ENCODE measurements at regions not wholly inside any gene's neighbourhood (a gene's known extent, or its start where the extent isn't known, plus 50 kb on each side); places are given as distances from the start of the nearest gene placed in this dataset.
"Not testable (repeated sequence)": the region's sequence is repeated elsewhere in the genome, so short reads cannot be mapped to it uniquely, and the experiment has no call there.

DNA sequence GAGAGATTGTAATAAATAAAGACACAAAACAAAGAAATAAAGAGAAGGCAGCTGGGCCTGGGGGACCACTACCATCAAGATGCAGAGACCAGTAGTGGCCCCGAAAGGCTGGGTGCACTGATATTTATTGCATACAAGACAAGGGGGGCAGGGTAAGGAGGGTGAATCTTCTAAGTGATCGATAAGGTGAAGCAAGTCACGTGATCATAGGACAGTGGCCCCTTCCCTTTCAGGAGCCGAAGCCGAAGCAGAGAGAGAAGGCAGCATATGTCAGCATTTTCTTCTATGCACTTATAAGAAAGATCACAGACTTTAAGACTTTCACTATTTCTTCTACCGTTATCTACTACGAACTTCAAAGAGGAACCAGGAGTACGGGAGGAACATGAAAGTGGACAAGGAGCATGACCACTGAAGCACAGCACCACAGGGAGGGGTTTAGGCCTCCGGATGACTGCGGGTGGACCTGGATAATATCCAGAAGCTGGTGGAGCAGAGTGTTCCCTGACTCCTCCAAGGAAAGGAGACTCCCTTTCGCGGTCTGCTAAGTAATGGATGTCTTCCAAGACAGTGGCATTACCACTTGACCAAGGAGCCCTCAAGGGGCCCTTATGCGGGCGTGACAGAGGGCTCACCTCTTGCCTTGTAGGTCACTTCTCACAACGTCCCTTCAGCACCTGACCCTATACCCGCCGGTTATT is 126.4 kb downstream of the RBM46 start:
- not testable (repeated sequence) for DNase-seq (ENCODE audit: low read depth); H3K4me3 ChIP-seq (ENCODE audit: low read depth, low read length)

DNA sequence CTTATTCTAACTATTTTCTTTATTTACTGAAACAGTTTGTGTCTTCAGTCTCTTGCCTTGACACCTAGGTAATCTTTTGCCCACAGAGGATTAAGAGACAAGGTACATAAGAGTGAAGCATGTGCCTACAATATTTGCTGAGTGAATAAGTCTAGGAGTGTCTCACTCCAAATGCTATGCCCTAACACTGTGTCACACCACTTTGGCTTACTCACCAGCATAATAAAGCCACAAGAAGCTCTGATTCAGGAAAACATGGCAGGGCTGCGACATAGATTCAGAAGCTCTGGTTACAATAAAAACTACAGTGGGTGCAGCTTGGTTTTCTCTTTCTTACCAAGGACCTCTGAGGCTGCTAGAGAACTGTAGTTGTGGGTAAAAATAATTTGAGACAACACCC is 127.1 kb downstream of the RBM46 start:
- TF ChIP-seq, protein P1, sequence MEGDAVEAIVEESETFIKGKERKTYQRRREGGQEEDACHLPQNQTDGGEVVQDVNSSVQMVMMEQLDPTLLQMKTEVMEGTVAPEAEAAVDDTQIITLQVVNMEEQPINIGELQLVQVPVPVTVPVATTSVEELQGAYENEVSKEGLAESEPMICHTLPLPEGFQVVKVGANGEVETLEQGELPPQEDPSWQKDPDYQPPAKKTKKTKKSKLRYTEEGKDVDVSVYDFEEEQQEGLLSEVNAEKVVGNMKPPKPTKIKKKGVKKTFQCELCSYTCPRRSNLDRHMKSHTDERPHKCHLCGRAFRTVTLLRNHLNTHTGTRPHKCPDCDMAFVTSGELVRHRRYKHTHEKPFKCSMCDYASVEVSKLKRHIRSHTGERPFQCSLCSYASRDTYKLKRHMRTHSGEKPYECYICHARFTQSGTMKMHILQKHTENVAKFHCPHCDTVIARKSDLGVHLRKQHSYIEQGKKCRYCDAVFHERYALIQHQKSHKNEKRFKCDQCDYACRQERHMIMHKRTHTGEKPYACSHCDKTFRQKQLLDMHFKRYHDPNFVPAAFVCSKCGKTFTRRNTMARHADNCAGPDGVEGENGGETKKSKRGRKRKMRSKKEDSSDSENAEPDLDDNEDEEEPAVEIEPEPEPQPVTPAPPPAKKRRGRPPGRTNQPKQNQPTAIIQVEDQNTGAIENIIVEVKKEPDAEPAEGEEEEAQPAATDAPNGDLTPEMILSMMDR (IDR thresholded peaks at IDR 0.05; ENCODE audit: insufficient read depth, low read length): no peak
- DNase-seq (ENCODE audit: low read depth): no peak
- no peak overlapping the region for H3K4me3 ChIP-seq (ENCODE audit: low read depth, low read length)

GRCh38 chr4:154911097-154911496 is 130.0 kb downstream of the RBM46 start:
- TF ChIP-seq, protein P1 (IDR thresholded peaks at IDR 0.05; ENCODE audit: insufficient read depth, low read length): peak; percentile 50
- H3K4me3 ChIP-seq (ENCODE audit: low read depth, low read length): no peak overlapping the region
- peak; percentile 46 for DNase-seq (ENCODE audit: low read depth)

DNA sequence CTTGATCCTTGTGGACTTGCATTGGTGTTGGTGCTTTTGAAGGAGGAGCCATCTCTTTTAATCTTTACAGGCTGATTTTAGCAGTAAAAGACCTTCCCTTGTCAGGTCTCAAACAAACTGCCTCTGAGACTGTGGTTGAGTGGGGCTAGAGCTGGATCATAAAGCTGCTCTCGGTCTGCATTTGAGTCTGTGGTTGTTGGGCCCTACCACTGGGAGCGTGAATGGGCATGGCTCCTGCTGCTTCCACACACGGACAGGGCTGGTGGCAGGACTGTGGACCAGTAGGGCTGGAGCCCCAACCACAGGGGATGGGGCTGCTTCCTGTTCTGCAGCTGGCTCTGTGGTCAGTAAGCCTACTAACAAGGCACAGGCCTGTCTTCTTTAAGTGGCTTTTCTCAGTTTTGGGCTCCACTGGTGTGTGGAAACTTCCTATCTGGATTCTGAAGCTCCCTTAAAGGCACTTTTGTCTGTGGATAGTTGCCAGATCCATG is 130.6 kb downstream of the RBM46 start:
- DNase-seq (ENCODE audit: low read depth): no peak
- H3K4me3 ChIP-seq (ENCODE audit: low read depth, low read length): no peak overlapping the region
- TF ChIP-seq, protein P1 (IDR thresholded peaks at IDR 0.05; ENCODE audit: insufficient read depth, low read length): no peak

DNA sequence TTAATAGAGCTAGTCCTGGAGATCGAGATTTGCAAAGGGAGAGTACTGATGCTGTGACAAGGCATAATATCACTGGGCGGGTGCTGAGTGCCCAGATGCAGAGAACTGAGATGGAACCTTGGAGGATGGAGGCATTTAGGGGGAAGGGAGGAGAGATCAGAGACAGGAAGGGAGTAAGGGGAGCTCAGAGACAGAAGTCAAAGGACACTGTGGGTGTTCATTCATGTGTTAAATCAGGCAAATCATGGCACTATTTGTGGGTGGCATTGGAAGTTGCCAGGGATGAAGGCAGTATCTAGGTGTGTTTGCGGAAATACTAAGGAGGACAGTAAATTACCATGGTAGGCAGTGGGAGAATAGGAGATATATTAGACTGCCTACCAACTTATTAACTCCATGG is 135.0 kb downstream of the RBM46 start:
- H3K4me3 ChIP-seq (ENCODE audit: low read depth, low read length): no peak overlapping the region
- no peak for DNase-seq (ENCODE audit: low read depth)
- TF ChIP-seq, protein P1 (IDR thresholded peaks at IDR 0.05; ENCODE audit: insufficient read depth, low read length): no peak

- DNase-seq (ENCODE audit: low read depth): no peak
- no peak overlapping the region for H3K4me3 ChIP-seq (ENCODE audit: low read depth, low read length)
- TF ChIP-seq, protein P1 (IDR thresholded peaks at IDR 0.05; ENCODE audit: insufficient read depth, low read length): no peak
These were observed 146.1 kb downstream of the RBM46 start for GRCh38 chr4:154927126-154927680.

DNA sequence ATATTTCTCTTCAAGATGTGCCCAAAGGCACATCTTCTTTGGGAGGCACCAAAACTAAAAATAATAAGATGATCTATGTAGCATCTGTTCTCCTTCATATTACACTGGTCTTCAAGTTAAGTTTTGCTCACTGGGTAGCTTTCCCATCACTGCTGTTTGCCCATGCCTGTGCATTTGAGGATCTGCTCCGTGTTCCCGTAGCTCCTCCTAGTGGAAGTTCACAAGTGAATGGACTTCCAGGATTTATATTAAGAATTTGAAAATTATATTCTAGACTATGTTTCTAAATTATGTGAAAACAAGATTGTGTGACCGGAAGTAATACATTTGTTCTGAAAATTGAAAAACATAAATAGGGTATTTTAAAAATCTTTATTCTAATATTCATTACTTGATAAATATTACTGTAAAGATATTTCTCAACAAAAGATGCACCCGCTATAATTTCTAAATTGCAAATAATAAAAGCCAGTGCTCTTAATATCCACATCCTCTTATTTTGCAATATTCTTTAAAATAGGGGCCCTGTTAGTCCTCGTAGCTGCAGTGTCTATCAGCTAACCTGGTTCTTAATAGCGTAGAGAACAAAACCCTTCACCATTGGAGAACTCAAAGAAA is 147.7 kb downstream of the RBM46 start:
- DNase-seq (ENCODE audit: low read depth): peak; percentile 81
- TF ChIP-seq, protein P1 (IDR thresholded peaks at IDR 0.05; ENCODE audit: insufficient read depth, low read length): peak; percentile 78
- no peak overlapping the region for H3K4me3 ChIP-seq (ENCODE audit: low read depth, low read length)

Measured in fibroblast of the aortic adventitia (primary cell).